ENCODE measurements at regions not wholly inside any gene's neighbourhood (a gene's known extent, or its start where the extent isn't known, plus 50 kb on each side); places are given as distances from the start of the nearest gene placed in this dataset.

DNA sequence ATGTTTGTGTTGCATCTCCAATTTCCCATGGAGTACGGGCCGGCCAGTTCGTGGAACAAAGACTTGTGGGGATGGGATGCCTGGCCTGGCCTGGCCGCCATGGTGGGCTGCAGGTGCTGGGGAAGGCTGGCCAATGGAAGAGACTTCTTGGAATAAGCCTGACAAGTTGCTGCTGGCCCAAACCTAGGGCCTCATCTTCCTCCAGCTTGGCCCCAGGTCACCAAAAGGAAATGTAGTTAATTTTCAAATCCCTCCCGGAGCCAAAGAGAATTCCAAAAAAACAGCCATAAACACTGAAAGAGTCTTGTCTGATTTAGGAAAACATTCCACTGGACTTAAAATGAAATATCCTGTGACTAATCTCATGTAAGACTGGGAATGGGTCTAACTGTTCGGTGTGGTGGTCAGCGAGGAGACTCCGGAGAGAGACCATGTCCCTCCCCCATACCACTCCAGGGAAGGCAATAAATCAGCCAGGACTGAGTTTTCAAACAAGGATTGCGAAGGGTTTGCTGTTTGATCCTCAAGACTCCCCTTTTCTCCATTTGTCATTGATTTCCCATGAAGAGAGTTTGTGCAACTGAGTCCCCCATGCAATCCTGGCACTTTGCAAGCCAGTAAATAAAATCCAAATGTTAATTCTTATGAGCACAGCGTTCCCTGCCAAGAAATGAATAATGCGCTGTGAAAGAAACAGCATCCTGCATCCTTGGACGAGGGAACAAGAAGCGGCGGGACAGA is 128.7 kb upstream of the HABP2 start:
- TF ChIP-seq, protein P1, sequence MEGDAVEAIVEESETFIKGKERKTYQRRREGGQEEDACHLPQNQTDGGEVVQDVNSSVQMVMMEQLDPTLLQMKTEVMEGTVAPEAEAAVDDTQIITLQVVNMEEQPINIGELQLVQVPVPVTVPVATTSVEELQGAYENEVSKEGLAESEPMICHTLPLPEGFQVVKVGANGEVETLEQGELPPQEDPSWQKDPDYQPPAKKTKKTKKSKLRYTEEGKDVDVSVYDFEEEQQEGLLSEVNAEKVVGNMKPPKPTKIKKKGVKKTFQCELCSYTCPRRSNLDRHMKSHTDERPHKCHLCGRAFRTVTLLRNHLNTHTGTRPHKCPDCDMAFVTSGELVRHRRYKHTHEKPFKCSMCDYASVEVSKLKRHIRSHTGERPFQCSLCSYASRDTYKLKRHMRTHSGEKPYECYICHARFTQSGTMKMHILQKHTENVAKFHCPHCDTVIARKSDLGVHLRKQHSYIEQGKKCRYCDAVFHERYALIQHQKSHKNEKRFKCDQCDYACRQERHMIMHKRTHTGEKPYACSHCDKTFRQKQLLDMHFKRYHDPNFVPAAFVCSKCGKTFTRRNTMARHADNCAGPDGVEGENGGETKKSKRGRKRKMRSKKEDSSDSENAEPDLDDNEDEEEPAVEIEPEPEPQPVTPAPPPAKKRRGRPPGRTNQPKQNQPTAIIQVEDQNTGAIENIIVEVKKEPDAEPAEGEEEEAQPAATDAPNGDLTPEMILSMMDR (IDR thresholded peaks at IDR 0.05): no peak
- TF ChIP-seq POLR2AphosphoS5 (IDR thresholded peaks at IDR 0.05; ENCODE audit: low read depth, low read length): no peak
